ENCODE measurements at regions not wholly inside any gene's neighbourhood (a gene's known extent, or its start where the extent isn't known, plus 50 kb on each side); places are given as distances from the start of the nearest gene placed in this dataset.
A peak's percentile ranks its signal among the peaks of the same experiment; 100 is the strongest.

DNA sequence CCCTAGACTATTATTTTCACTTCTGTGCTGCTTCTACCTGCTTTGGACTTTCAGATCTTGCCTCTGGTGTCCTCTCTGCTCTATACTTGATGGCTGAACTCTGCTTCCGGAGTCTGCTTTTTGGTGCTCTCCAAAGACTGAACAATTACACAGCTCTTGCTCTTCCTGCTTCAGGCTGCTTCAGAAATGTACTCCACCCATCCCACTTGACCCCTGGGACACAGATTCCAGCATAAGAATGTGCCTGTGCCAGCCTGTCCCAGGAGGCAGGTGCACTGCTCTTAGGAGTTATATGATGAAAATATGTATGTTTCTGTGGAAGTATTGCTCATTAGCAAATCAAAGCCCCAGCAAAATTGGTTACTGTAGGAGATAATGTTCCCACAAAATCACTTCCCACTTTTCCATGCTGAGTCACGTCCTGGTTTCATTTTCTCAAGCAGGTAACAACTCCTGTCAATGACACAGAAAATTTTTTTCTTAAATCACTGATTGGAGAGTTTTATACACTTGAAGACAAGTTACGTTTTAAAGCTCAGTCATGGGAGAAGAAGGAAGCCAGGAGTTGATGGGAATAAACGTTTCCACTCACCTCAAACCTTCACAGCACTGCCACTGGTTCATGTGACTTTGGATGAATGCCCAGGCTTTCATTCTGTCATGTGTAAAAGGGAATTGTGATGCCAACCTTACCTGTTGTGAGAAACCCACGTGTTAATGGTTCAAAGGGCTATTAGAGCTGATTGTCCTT lies 239.4 kb upstream of the ZPLD1 start:
- H3K4me1 ChIP-seq = no peaks in the 10 kb centered on the region
- H3K27me3 ChIP-seq = no peaks in the 10 kb centered on the region
- DNase-seq = no peak
- H3K4me3 ChIP-seq = no peak overlapping the region
- H3K9me3 ChIP-seq (replicated peaks) = no peaks in the 10 kb centered on the region
- no peak overlapping the region for H3K27ac ChIP-seq
- no peaks in the 10 kb centered on the region for H3K36me3 ChIP-seq

- Histone ChIP-seq H3K4me1 (no peaks in the 10 kb centered on the region), H3K9me3 (replicated peaks) (no peaks in the 10 kb centered on the region), H3K27me3 (no peaks in the 10 kb centered on the region), H3K27ac (no peak overlapping the region), H3K36me3 (no peaks in the 10 kb centered on the region), H3K4me3 (no peak overlapping the region)
- DNase-seq = no peak
These were observed 234.7 kb upstream of the ZPLD1 start for GRCh38 chr3:102200126-102200525.

DNA sequence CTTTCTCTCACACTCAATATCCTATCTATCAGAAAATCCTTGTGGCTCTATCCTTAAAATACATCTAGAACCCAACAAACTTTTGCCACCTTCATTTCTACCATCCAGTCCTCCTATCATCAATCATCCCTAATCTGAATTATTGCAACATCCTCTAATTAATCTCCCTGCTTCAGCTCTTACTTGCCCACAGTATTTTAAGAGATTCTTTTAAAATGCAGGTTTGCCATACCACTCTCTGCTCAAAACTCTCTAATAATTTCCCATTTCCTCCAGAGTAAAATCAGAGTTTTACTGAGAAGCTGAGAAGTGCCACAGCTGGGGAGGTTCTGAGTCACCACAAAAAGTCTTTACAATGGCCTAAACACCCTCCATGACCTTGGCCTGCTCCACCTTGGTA lies 234.3 kb upstream of the ZPLD1 start:
- H3K4me1 ChIP-seq = no peaks in the 10 kb centered on the region
- no peak for DNase-seq
- no peak overlapping the region for H3K4me3 ChIP-seq
- no peak overlapping the region for H3K27ac ChIP-seq
- no peaks in the 10 kb centered on the region for H3K9me3 ChIP-seq (replicated peaks)
- H3K36me3 ChIP-seq = no peaks in the 10 kb centered on the region
- no peaks in the 10 kb centered on the region for H3K27me3 ChIP-seq

DNA sequence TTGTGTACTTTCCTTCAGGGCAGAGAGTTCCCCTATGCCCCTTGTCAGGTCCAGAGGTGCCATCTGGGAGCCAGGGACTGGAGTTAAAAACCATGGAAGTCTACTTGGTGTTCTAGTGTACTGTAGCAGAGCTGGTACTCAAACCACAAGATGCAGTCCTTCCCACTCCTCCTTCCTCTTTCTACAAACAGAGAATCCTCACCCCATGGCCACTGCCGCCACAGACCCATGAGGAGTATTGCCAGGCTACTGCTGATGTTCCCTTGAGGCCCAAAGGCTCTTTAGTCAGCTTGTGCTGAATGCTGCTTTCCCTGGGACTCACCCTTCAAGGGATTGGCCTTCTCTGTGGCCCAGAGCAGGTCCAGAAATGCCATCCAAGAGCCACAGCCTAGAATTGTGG lies 229.2 kb upstream of the ZPLD1 start:
- Histone ChIP-seq H3K4me1 (no peaks in the 10 kb centered on the region), H3K36me3 (no peaks in the 10 kb centered on the region), H3K27ac (no peak overlapping the region), H3K4me3 (no peak overlapping the region), H3K9me3 (replicated peaks) (no peaks in the 10 kb centered on the region), H3K27me3 (no peaks in the 10 kb centered on the region)
- DNase-seq = no peak

- no peaks in the 10 kb centered on the region for H3K27me3 ChIP-seq
- no peak overlapping the region for H3K4me3 ChIP-seq
- no peak overlapping the region for H3K27ac ChIP-seq
- H3K36me3 ChIP-seq = no peaks in the 10 kb centered on the region
- no peaks in the 10 kb centered on the region for H3K9me3 ChIP-seq (replicated peaks)
- DNase-seq = no peak
- H3K4me1 ChIP-seq = no peaks in the 10 kb centered on the region
These were observed 228.2 kb upstream of the ZPLD1 start for GRCh38 chr3:102206511-102207031.

DNA sequence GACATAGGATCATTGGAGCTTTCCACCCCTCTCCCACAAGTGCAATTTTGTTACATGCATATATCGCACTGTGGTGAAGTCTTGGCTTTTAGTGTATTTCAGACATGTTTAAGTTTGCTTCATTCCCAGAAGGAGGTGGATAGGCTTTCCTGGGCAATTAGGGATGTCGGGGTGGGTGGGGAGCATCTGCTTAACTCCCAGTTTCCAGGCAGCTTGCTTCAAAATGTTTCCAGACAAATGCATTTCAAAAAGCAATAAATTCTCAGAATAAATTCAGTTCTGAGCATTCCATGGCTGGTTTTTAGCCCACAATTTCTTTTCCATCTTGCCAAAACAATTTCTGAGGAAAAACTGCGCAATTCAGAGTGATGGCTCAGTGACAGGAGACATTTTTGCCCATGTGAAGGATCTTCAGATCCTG lies 227.7 kb upstream of the ZPLD1 start:
- Histone ChIP-seq H3K27ac (no peak overlapping the region), H3K36me3 (no peaks in the 10 kb centered on the region), H3K9me3 (replicated peaks) (no peaks in the 10 kb centered on the region), H3K4me1 (no peaks in the 10 kb centered on the region), H3K4me3 (no peak overlapping the region), H3K27me3 (no peaks in the 10 kb centered on the region)
- DNase-seq = no peak

GRCh38 chr3:102215166-102215565 lies 219.6 kb upstream of the ZPLD1 start:
- H3K27me3 ChIP-seq = no peaks in the 10 kb centered on the region
- no peaks in the 10 kb centered on the region; the same call in 1 of the 2 replicates for H3K9me3 ChIP-seq (replicated peaks)
- no peaks in the 10 kb centered on the region for H3K4me1 ChIP-seq
- DNase-seq = no peak
- no peak overlapping the region for H3K4me3 ChIP-seq
- H3K36me3 ChIP-seq = no peaks in the 10 kb centered on the region
- no peak overlapping the region for H3K27ac ChIP-seq

GRCh38 chr3:102223132-102223531 lies 211.7 kb upstream of the ZPLD1 start:
- no peaks in the 10 kb centered on the region for H3K27me3 ChIP-seq
- no peak for DNase-seq
- no peak overlapping the region for H3K4me3 ChIP-seq

DNA sequence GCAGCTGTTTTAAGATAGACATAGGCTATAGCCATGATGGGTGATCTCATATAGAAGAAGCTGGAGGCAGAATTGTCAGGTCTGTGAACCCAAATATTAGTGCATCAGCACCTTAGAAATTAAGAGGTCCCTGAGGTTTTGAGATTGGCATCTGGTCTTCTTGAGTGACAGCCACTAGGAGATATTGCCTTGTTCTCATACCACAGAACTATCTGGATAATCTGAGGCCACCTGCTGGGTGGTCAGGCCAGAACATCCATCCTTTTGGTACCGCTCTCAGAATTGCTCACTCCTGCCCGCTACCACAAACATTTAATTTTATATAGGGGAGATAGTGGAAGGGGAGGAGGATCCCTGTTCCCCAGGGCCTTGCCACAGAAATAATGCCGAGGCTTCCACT lies 210.6 kb upstream of the ZPLD1 start:
- peak in 1 of 2 experiments; percentile 27 for DNase-seq
- Histone ChIP-seq H3K27me3 (no peaks in the 10 kb centered on the region), H3K27ac (no peak overlapping the region), H3K9me3 (replicated peaks) (no peaks in the 10 kb centered on the region; the same call in 1 of the 2 replicates), H3K36me3 (no peaks in the 10 kb centered on the region), H3K4me1 (no peaks in the 10 kb centered on the region), H3K4me3 (no peak overlapping the region)

More at GRCh38 chr3:102223132-102223531, 211.7 kb upstream of the ZPLD1 start:
- no peaks in the 10 kb centered on the region; the same call in 1 of the 2 replicates for H3K9me3 ChIP-seq (replicated peaks)
- no peaks in the 10 kb centered on the region for H3K36me3 ChIP-seq
- H3K27ac ChIP-seq = no peak overlapping the region
- H3K4me1 ChIP-seq = no peaks in the 10 kb centered on the region

DNA sequence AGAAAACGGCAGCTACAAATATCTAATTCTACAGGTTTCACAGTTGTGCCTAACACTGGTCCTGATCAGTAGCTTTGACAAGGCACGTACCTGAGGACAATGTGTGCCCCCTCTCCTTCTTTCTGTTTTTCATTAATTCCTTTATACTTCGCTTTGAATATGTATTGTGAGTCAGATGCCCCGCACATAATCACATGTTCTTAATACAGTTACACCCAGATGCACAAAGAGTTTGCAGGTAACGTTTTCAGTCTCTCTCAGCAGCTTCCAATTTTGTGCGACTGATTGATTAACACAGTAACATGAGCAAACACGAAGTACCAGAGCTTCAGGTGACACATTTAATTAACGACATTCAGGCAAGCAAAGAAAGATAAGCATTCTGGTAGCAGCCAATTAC lies 209.8 kb upstream of the ZPLD1 start:
- no peaks in the 10 kb centered on the region for H3K9me3 ChIP-seq (replicated peaks)
- no peak overlapping the region for H3K4me3 ChIP-seq
- no peak overlapping the region for H3K27ac ChIP-seq
- no peaks in the 10 kb centered on the region for H3K4me1 ChIP-seq
- no peak for DNase-seq
- H3K27me3 ChIP-seq = no peaks in the 10 kb centered on the region
- no peaks in the 10 kb centered on the region for H3K36me3 ChIP-seq

GRCh38 chr3:102225407-102226132 lies 209.2 kb upstream of the ZPLD1 start:
- peak; percentile 22 to 80 for DNase-seq
- Histone ChIP-seq H3K9me3 (replicated peaks) (no peaks in the 10 kb centered on the region), H3K36me3 (no peaks in the 10 kb centered on the region), H3K4me1 (no peaks in the 10 kb centered on the region), H3K4me3 (no peak overlapping the region), H3K27me3 (no peaks in the 10 kb centered on the region), H3K27ac (no peak overlapping the region)

DNA sequence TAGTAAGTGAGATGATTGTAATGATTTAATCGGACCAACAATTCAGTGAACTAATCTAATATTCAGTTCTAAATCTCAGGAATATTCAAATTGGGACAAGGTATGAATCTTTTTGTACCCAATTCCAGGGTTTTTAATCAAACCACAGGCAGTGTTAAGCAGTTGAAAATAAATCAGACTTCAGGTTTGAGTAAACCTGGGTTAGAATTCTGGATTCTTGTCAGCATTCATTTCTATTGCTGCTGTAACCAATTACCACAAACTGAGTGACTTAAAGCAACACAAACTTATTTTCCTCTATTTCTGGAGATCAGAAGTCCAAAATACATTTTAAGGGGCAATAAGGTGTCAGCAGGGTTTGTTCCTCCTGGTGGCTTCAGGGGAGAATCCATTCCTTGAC lies 208.4 kb upstream of the ZPLD1 start:
- no peak for DNase-seq
- no peaks in the 10 kb centered on the region for H3K9me3 ChIP-seq (replicated peaks)
- H3K4me1 ChIP-seq = no peaks in the 10 kb centered on the region
- H3K4me3 ChIP-seq = no peak overlapping the region
- no peaks in the 10 kb centered on the region for H3K36me3 ChIP-seq
- no peaks in the 10 kb centered on the region for H3K27me3 ChIP-seq
- H3K27ac ChIP-seq = no peak overlapping the region

GRCh38 chr3:102229062-102229655 lies 205.7 kb upstream of the ZPLD1 start:
- Histone ChIP-seq H3K27ac (no peak overlapping the region), H3K4me3 (no peak overlapping the region), H3K4me1 (no peaks in the 10 kb centered on the region), H3K27me3 (no peaks in the 10 kb centered on the region), H3K9me3 (replicated peaks) (no peaks in the 10 kb centered on the region), H3K36me3 (no peaks in the 10 kb centered on the region)
- DNase-seq = peak; percentile 57 to 93

DNA sequence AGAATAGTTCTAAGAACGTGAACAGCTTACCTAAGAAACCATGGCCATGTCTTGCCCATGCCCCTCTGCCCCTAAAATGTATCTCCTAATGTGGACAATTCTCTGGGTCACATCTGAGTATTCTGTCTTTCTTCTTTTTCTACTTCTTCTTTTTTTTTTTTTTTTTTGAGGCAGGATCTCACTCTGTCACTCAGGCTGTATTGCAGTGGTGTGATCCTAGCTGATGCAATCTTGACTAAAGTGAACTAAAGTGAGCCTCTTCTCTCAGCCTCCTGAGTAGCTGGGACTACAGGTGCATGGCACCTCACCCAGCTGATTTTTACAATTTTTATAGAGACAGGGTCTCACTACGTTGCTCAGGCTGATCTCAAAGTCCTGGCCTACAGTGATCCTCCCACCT lies 204.8 kb upstream of the ZPLD1 start:
- Histone ChIP-seq H3K36me3 (no peaks in the 10 kb centered on the region), H3K27ac (no peak overlapping the region), H3K4me1 (no peaks in the 10 kb centered on the region), H3K4me3 (no peak overlapping the region), H3K27me3 (no peaks in the 10 kb centered on the region), H3K9me3 (replicated peaks) (no peaks in the 10 kb centered on the region)
- no peak for DNase-seq

DNA sequence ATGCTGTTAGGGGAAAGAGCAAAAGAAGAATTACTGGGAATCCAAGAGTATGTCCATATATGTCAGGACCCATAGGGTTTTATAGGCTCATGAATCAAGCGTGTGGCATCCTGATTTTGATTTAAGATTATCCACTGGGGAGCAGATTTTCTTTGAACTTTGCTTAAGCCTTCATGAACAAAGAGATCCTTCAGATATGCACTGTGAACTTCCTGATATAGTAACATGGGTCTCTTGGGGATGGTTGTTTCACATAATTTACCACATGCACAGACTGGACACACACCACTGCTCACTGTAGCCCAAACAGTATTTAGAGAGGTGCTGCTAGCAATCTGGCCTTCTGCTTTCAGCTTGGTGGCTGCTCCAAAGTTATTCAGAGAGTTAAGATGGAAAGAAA lies 200.9 kb upstream of the ZPLD1 start:
- Histone ChIP-seq H3K27me3 (no peaks in the 10 kb centered on the region), H3K27ac (no peak overlapping the region), H3K9me3 (replicated peaks) (no peaks in the 10 kb centered on the region), H3K4me3 (no peak overlapping the region), H3K4me1 (no peaks in the 10 kb centered on the region), H3K36me3 (no peaks in the 10 kb centered on the region)
- DNase-seq = no peak
